GM12872 (cell line): ENCODE measurements at regions not wholly inside any gene's neighbourhood (a gene's known extent, or its start where the extent isn't known, plus 50 kb on each side); places are given as distances from the start of the nearest gene placed in this dataset.

Experiments
- CTCF ChIP-seq: IDR thresholded peaks from 3 replicates; pipeline ENCODE4 v1.5.1; 2011; ENCODE audit warnings: low read depth, mild to moderate bottlenecking, low read length, moderate library complexity; ENCODE audit not compliant: insufficient read depth

GRCh38 chr2:9095690-9096089 lies 92.2 kb upstream of the MBOAT2 start:
- TF ChIP-seq CTCF, result no peak

- no peak for TF ChIP-seq CTCF
These were observed 91.7 kb upstream of the MBOAT2 start for GRCh38 chr2:9095226-9095625.

GRCh38 chr2:9094117-9094516 lies 90.6 kb upstream of the MBOAT2 start:
- TF ChIP-seq CTCF, result no peak

- TF ChIP-seq CTCF, result no peak
These were observed 89.8 kb upstream of the MBOAT2 start for GRCh38 chr2:9093324-9093723.

GRCh38 chr2:9092383-9093282 lies 89.1 kb upstream of the MBOAT2 start:
- TF ChIP-seq CTCF, result no peak

- no peak for TF ChIP-seq CTCF
These were observed 88.3 kb upstream of the MBOAT2 start for GRCh38 chr2:9091811-9092210.

GRCh38 chr2:9089831-9090230 lies 86.3 kb upstream of the MBOAT2 start:
- TF ChIP-seq CTCF, result no peak
